IMR-90 (cell line): ENCODE measurements at regions not wholly inside any gene's neighbourhood (a gene's known extent, or its start where the extent isn't known, plus 50 kb on each side); places are given as distances from the start of the nearest gene placed in this dataset.

ENCODE experiments used
- ATAC-seq: fragments of 200-7000 bp; cut with Tn5 transposase; 2 replicates; pipeline ENCODE4 v1.9.1; 2020; ENCODE audit warnings: low read depth, mild to moderate bottlenecking, moderate library complexity
- BruUV-seq: library from RNA; stranded (reverse); fragments of 400-500 nt; replicated peaks from 2 replicates; lab custom pipeline; 2021; lab: Mats Ljungman, UMichigan
- CTCF ChIA-PET: fragments of 300-600 bp; formaldehyde crosslinking; extraction: SDS; loops from one replicate; lab custom pipeline; 2021; ENCODE audit warnings: antibody characterized with exemption; lab: Yijun Ruan, JAX
- POLR2A ChIA-PET: fragments of 300-600 bp; sonication (Branson Sonifier 250); formaldehyde crosslinking; loops from one replicate; lab custom pipeline; 2022; ENCODE audit warnings: antibody characterized with exemption; ENCODE audit not compliant: unreplicated experiment; lab: Charles Lee
- DNase-seq: peaks from one replicate; pipeline ENCODE4 v3.0.0; 2013
- H2AFZ ChIP-seq: replicated peaks from 2 replicates; pipeline ENCODE3; 2013; ENCODE audit warnings: low read length, mild to moderate bottlenecking; ENCODE audit not compliant: poor library complexity
- H2AK5ac ChIP-seq: 2 replicates; pipeline ENCODE4 v1.6.1; 2013; ENCODE audit warnings: low read depth, low read length, inconsistent platforms
- H2AK9ac ChIP-seq: replicated peaks from 2 replicates; pipeline ENCODE3; 2013; ENCODE audit warnings: mild to moderate bottlenecking, low read depth, low read length, moderate library complexity; ENCODE audit not compliant: poor library complexity
- H2BK120ac ChIP-seq: 2 replicates; pipeline ENCODE4 v1.6.1; 2013; ENCODE audit warnings: low read depth, low read length, inconsistent platforms
- H2BK15ac ChIP-seq: 3 replicates; pipeline ENCODE4 v1.6.1; 2013; ENCODE audit warnings: low read depth, low read length, inconsistent platforms
- H2BK20ac ChIP-seq: 2 replicates; pipeline ENCODE4 v1.6.1; 2013; ENCODE audit warnings: low read depth, mild to moderate bottlenecking, inconsistent platforms, low read length, moderate library complexity
- H2BK5ac ChIP-seq: 2 replicates; pipeline ENCODE4 v1.6.1; 2013; ENCODE audit warnings: mild to moderate bottlenecking, low read depth, low read length, inconsistent platforms; ENCODE audit not compliant: poor library complexity, severe bottlenecking
- H3K14ac ChIP-seq: replicated peaks from 2 replicates; pipeline ENCODE4 v1.6.1; 2013; ENCODE audit warnings: low read depth, low read length, inconsistent platforms
- H3K18ac ChIP-seq: 2 replicates; pipeline ENCODE4 v1.6.1; 2013; ENCODE audit warnings: low read depth, low read length, control low read depth
- H3K23ac ChIP-seq: 2 replicates; pipeline ENCODE4 v1.6.1; 2013; ENCODE audit warnings: low read depth, low read length, inconsistent platforms
- H3K27ac ChIP-seq: 2 replicates; pipeline ENCODE4 v1.5.1; 2013; ENCODE audit warnings: mild to moderate bottlenecking, control low read depth, low read length; ENCODE audit not compliant: insufficient read depth
- H3K27me3 ChIP-seq: 2 replicates; pipeline ENCODE4 v1.6.1; 2013; ENCODE audit warnings: low read length; ENCODE audit not compliant: control insufficient read depth, insufficient read depth
- H3K36me3 ChIP-seq: 2 replicates; pipeline ENCODE4 v1.6.1; 2013; ENCODE audit warnings: low read length, mixed read lengths; ENCODE audit not compliant: control insufficient read depth, insufficient read depth
- H3K4ac ChIP-seq: 2 replicates; pipeline ENCODE4 v1.6.1; 2013; ENCODE audit warnings: low read depth, low read length, inconsistent platforms
- H3K4me1 ChIP-seq: 2 replicates; pipeline ENCODE4 v1.6.1; 2013; ENCODE audit warnings: low read length, mixed read lengths; ENCODE audit not compliant: control insufficient read depth, insufficient read depth
- H3K4me2 ChIP-seq: 2 replicates; pipeline ENCODE4 v1.6.1; 2013; ENCODE audit warnings: low read depth, mild to moderate bottlenecking, control low read depth, low read length, moderate library complexity
- H3K4me3 ChIP-seq: 2 replicates; pipeline ENCODE4 v1.5.1; 2013; ENCODE audit warnings: low read depth, mild to moderate bottlenecking, control low read depth, low read length, moderate library complexity; ENCODE audit not compliant: insufficient read depth
- H3K56ac ChIP-seq: 2 replicates; pipeline ENCODE4 v1.6.1; 2013; ENCODE audit warnings: low read length, inconsistent platforms; ENCODE audit not compliant: insufficient read depth; ENCODE audit errors: extremely low read depth
- H3K79me1 ChIP-seq, 2 experiments: 2 replicates each; pipeline ENCODE4 v1.6.1; 2013; ENCODE audit warnings: low read length in 2 of 2, inconsistent platforms in 1 of 2, low read depth in 1 of 2
- H3K9ac ChIP-seq: 2 replicates; pipeline ENCODE4 v1.6.1; 2013; ENCODE audit warnings: low read depth, low read length, control low read depth
- H3K9me1 ChIP-seq: 2 replicates; pipeline ENCODE4 v1.6.1; 2013; ENCODE audit warnings: low read length, inconsistent platforms; ENCODE audit not compliant: insufficient read depth
- H3K9me3 ChIP-seq: 2 replicates; pipeline ENCODE4 v1.6.1; 2013; ENCODE audit warnings: low read length; ENCODE audit not compliant: control insufficient read depth, insufficient read depth
- H4K20me1 ChIP-seq: 2 replicates; pipeline ENCODE4 v1.6.1; 2013; ENCODE audit warnings: low read length, inconsistent platforms; ENCODE audit not compliant: insufficient read depth
- H4K5ac ChIP-seq: 2 replicates; pipeline ENCODE4 v1.6.1; 2013; ENCODE audit warnings: mild to moderate bottlenecking, low read depth, low read length, control low read depth
- H4K8ac ChIP-seq, 2 experiments: 2 replicates each; pipeline ENCODE4 v1.6.1; 2013; ENCODE audit warnings: low read depth in 2 of 2, low read length in 2 of 2, control low read depth in 1 of 2, inconsistent platforms in 1 of 2
- H4K91ac ChIP-seq: 2 replicates; pipeline ENCODE4 v1.6.1; 2013; ENCODE audit warnings: low read depth, low read length, inconsistent platforms; ENCODE audit not compliant: insufficient read depth
- CEBPB ChIP-seq: IDR thresholded peaks from 2 replicates; pipeline ENCODE4 v1.6.1; 2012; ENCODE audit warnings: low read depth, low read length, improper control_type of control experiment
- FOS ChIP-seq: fragments of 150-350 bp; IDR thresholded peaks from 2 replicates; pipeline ENCODE4 v1.6.1; 2016; ENCODE audit warnings: low read depth, low read length
- WGBS, 2 experiments: methylation state at CpG; one replicate each; pipeline versions ENCODE4 v1.1.5 to v1.1.7; 2013; ENCODE audit warnings: missing lambda C conversion rate in 2 of 2; ENCODE audit not compliant: insufficient read length in 1 of 2; ENCODE audit errors: extremely low coverage in 2 of 2; 5-methylcytosine and 5-hydroxymethylcytosine counted together
- dilution Hi-C: fragments of 300-500 bp; cut with HindIII; formaldehyde crosslinking; loops from one replicate; pipeline ENCODE4 v1.14.3; 2018; ENCODE audit warnings: low sequenced_read_pairs; ENCODE audit not compliant: unreplicated experiment
- in situ Hi-C: fragments of 300-500 bp; cut with MboI; formaldehyde crosslinking; loops from 3 replicates; pipeline ENCODE4 v1.14.3; 2019; ENCODE audit warnings: low sequenced_read_pairs, inconsistent platforms, mixed read lengths
- intact Hi-C: fragments of 100-400 bp; cut with micrococcal nuclease; formaldehyde crosslinking; loops from 2 replicates; pipeline ENCODE4 v1.10.0; 2022

GRCh38 chr3:78368636-78369345, 1328.9 kb downstream of the ROBO2 start:
- H2AK9ac ChIP-seq = no peak overlapping the region
- DNase-seq (no peak), ATAC-seq (no peak)
- no peak overlapping the region for H3K18ac ChIP-seq
- no peak overlapping the region for H2AFZ ChIP-seq
- H3K9ac ChIP-seq = no peak overlapping the region
- no peak overlapping the region for H3K4ac ChIP-seq
- H3K56ac ChIP-seq = no peak overlapping the region
- no peaks in the 10 kb centered on the region for H3K4me1 ChIP-seq
- H4K20me1 ChIP-seq = no peaks in the 10 kb centered on the region
- no peak overlapping the region for H2BK120ac ChIP-seq
- intact Hi-C loops (no loop called here), in situ Hi-C loops (no loop called here), dilution Hi-C loops (no loop called here)
- H3K36me3 ChIP-seq = no peaks in the 10 kb centered on the region
- no peak overlapping the region for H4K8ac ChIP-seq
- no peaks in the 10 kb centered on the region for H3K9me1 ChIP-seq
- H3K79me1 ChIP-seq = no peaks in the 10 kb centered on the region
- H4K91ac ChIP-seq = no peak overlapping the region
- no peak overlapping the region for H3K4me2 ChIP-seq
- ChIA-PET CTCF (no interaction called here), POLR2A (interaction anchor here (0.5 kb wide), 1 partner anchor 10 kb away, joined by 4 read pairs; no protein-coding TSS in a partner anchor)
- no CpG with 5 or more reads among the region's 8 CpGs for WGBS, 2 experiments
- BruUV-seq = no TSS peak
- H3K9me3 ChIP-seq = no peaks in the 10 kb centered on the region
- no peak overlapping the region for H2BK5ac ChIP-seq
- no peak overlapping the region for H2BK15ac ChIP-seq
- no peak overlapping the region for H3K23ac ChIP-seq
- H2BK20ac ChIP-seq = no peak overlapping the region
- no peak overlapping the region for H3K4me3 ChIP-seq
- H3K27ac ChIP-seq = no peak overlapping the region
- H3K14ac ChIP-seq = no peak overlapping the region
- no peak overlapping the region for H2AK5ac ChIP-seq
- no peak overlapping the region for H4K5ac ChIP-seq
- TF ChIP-seq FOS (no peak), CEBPB (peak; percentile 24; the same call in 1 of the 2 replicates)
- H3K27me3 ChIP-seq = no peaks in the 10 kb centered on the region
